HCT116 (cell line): ENCODE measurements at regions not wholly inside any gene's neighbourhood (a gene's known extent, or its start where the extent isn't known, plus 50 kb on each side); places are given as distances from the start of the nearest gene placed in this dataset.

ENCODE experiments used
- ATAC-seq: fragments of 200-7000 bp; cut with Tn5 transposase; 2 replicates; pipeline ENCODE4 v1.9.1; 2020; ENCODE audit warnings: mild to moderate bottlenecking, moderate library complexity
- BruUV-seq: library from RNA; stranded (reverse); fragments of 400-500 nt; replicated peaks from 2 replicates; lab custom pipeline; 2021; lab: Mats Ljungman, UMichigan
- CTCF ChIA-PET: fragments of 300-600 bp; sonication (Branson Sonifier 250); formaldehyde crosslinking; loops from one replicate; lab custom pipeline; 2021; ENCODE audit warnings: antibody characterized with exemption; lab: Charles Lee
- POLR2A ChIA-PET: fragments of 300-600, 350-600 bp; sonication (Branson Sonifier 250); formaldehyde crosslinking; loops from one replicate; lab custom pipeline; 2021; ENCODE audit warnings: antibody characterized with exemption; lab: Charles Lee
- RAD21 ChIA-PET, 2 experiments: fragments of 300-600 bp; sonication (Branson Sonifier 250); formaldehyde crosslinking; loops; one replicate each; lab custom pipeline; 2023; ENCODE audit warnings: low total read pairs in 2 of 2; ENCODE audit not compliant: uncharacterized antibody in 2 of 2, unreplicated experiment in 2 of 2, low non-redundant PET in 1 of 2; lab: Charles Lee
- DNase-seq: peaks from one replicate; pipeline ENCODE4 v3.0.0-alpha.2; 2010; ENCODE audit warnings: low read depth, low spot score
- H2AFZ ChIP-seq: fragments of 200-600 bp; shearing (Covaris generic), sonication (generic); 2 replicates; pipeline ENCODE4 v1.6.1; 2017; ENCODE audit warnings: low read depth, mixed run types, mixed read lengths, antibody characterized with exemption, low read length; ENCODE audit not compliant: poor library complexity, severe bottlenecking
- H3K27ac ChIP-seq: 2 replicates; pipeline ENCODE4 v1.5.1; 2012; ENCODE audit warnings: low read depth, low read length
- H3K27me3 ChIP-seq: fragments of 200-600 bp; sonication (generic); 2 replicates; pipeline ENCODE4 v1.6.1; 2016; ENCODE audit warnings: mixed run types, low read length, mixed read lengths; ENCODE audit not compliant: insufficient read depth
- H3K36me3 ChIP-seq, 2 experiments: fragments of 200-500 bp in 1 of 2; fragments of 200-600 bp in 1 of 2; sonication (Bioruptor generic) in 1 of 2; sonication (generic) in 1 of 2; 2 replicates each; pipeline versions ENCODE4 v1.5.1 to v1.6.1; 2014 to 2016; ENCODE audit warnings: low read length in 2 of 2, inconsistent platforms in 1 of 2, mixed read lengths in 1 of 2, mixed run types in 1 of 2; ENCODE audit not compliant: insufficient read depth in 2 of 2, control insufficient read depth in 1 of 2
- H3K4me1 ChIP-seq, 2 experiments: fragments of 200-600 bp in 1 of 2; sonication (generic) in 1 of 2; 2 replicates each; pipeline versions ENCODE4 v1.5.1 to v1.6.1; 2012 to 2017; ENCODE audit warnings: low read length in 2 of 2, inconsistent platforms in 1 of 2, mild to moderate bottlenecking in 1 of 2, mixed read lengths in 1 of 2, mixed run types in 1 of 2, moderate library complexity in 1 of 2; ENCODE audit not compliant: insufficient read depth in 2 of 2, control insufficient read depth in 1 of 2
- H3K4me2 ChIP-seq: fragments of 200-600 bp; sonication (generic); 2 replicates; pipeline ENCODE4 v1.6.1; 2017; ENCODE audit warnings: mixed run types, low read length, mixed read lengths
- H3K4me3 ChIP-seq, 2 experiments: fragments of 200-600 bp in 1 of 2; sonication (generic) in 1 of 2; replicated peaks in 1 of 2; 2 replicates each; pipeline ENCODE4 v1.5.1; 2011 to 2016; ENCODE audit warnings: low read length in 2 of 2, control low read depth in 1 of 2, low read depth in 1 of 2, mild to moderate bottlenecking in 1 of 2, mixed read lengths in 1 of 2, mixed run types in 1 of 2
- H3K79me2 ChIP-seq: fragments of 200-600 bp; sonication (generic); 2 replicates; pipeline ENCODE4 v1.6.1; 2017; ENCODE audit warnings: mild to moderate bottlenecking, mixed run types, low read length, moderate library complexity, mixed read lengths; ENCODE audit not compliant: insufficient read depth
- H3K9ac ChIP-seq: fragments of 200-600 bp; sonication (generic); 2 replicates; pipeline ENCODE4 v1.6.1; 2016; ENCODE audit warnings: low read length, mixed read lengths
- H3K9me2 ChIP-seq: fragments of 200-600 bp; sonication (generic), shearing (Covaris generic); 2 replicates; pipeline ENCODE4 v1.6.1; 2017; ENCODE audit warnings: mixed run types, mild to moderate bottlenecking, moderate library complexity; ENCODE audit not compliant: insufficient read depth
- H3K9me3 ChIP-seq, 2 experiments: fragments of 200-500 bp in 1 of 2; fragments of 200-600 bp in 1 of 2; sonication (Bioruptor generic) in 1 of 2; sonication (generic) in 1 of 2; 2 replicates each; pipeline ENCODE4 v1.6.1; 2014 to 2017; ENCODE audit warnings: low read length in 2 of 2, mixed read lengths in 2 of 2, inconsistent platforms in 1 of 2, low read depth in 1 of 2, mild to moderate bottlenecking in 1 of 2, mixed run types in 1 of 2, moderate library complexity in 1 of 2; ENCODE audit not compliant: control insufficient read depth in 1 of 2, insufficient read depth in 1 of 2
- H4K20me1 ChIP-seq: fragments of 200-600 bp; sonication (generic), shearing (Covaris generic); 2 replicates; pipeline ENCODE4 v1.6.1; 2017; ENCODE audit warnings: mixed run types, mild to moderate bottlenecking, moderate library complexity; ENCODE audit not compliant: insufficient read depth
- ATF3 ChIP-seq: IDR thresholded peaks from 2 replicates; pipeline ENCODE4 v1.6.1; 2012
- CBX3 ChIP-seq: IDR thresholded peaks from 2 replicates; pipeline ENCODE4 v1.6.1; 2012; ENCODE audit warnings: low read depth
- CEBPB ChIP-seq: IDR thresholded peaks from 2 replicates; pipeline ENCODE4 v1.6.1; 2012; ENCODE audit warnings: low read depth
- CTCF ChIP-seq, 3 experiments: fragments of 200-600 bp in 1 of 3; sonication (generic) in 1 of 3; IDR thresholded peaks in 2 of 3; conservative IDR thresholded peaks in 1 of 3; 2 replicates each; pipeline ENCODE4 v1.5.1; 2012 to 2017; ENCODE audit warnings: low read depth in 2 of 3, low read length in 2 of 3, antibody characterized with exemption in 1 of 3, borderline replicate concordance in 1 of 3, control low read depth in 1 of 3, mild to moderate bottlenecking in 1 of 3, mixed read lengths in 1 of 3, mixed run types in 1 of 3, moderate library complexity in 1 of 3; ENCODE audit not compliant: insufficient read depth in 1 of 3
- EGR1 ChIP-seq: IDR thresholded peaks from 2 replicates; pipeline ENCODE4 v1.6.1; 2012; ENCODE audit warnings: low read depth
- ELF1 ChIP-seq: IDR thresholded peaks from 2 replicates; pipeline ENCODE4 v1.6.1; 2012; ENCODE audit warnings: low read depth, borderline replicate concordance
- EZH2 ChIP-seq: fragments of 200-600 bp; sonication (generic); IDR thresholded peaks from 2 replicates; pipeline ENCODE4 v1.6.1; 2017; ENCODE audit warnings: antibody characterized with exemption, mixed run types
- EZH2phosphoT487 ChIP-seq: fragments of 200-600 bp; IDR thresholded peaks from 2 replicates; pipeline ENCODE4 v1.6.1; 2018; ENCODE audit warnings: antibody characterized with exemption, borderline replicate concordance
- FOSL1 ChIP-seq: IDR thresholded peaks from 2 replicates; pipeline ENCODE4 v1.6.1; 2012; ENCODE audit warnings: low read depth
- JUND ChIP-seq: IDR thresholded peaks from 2 replicates; pipeline ENCODE4 v1.6.1; 2012
- MAX ChIP-seq: IDR thresholded peaks from 2 replicates; pipeline ENCODE4 v1.6.1; 2012
- RAD21 ChIP-seq: IDR thresholded peaks from 2 replicates; pipeline ENCODE4 v1.6.1; 2012; ENCODE audit warnings: low read depth, mild to moderate bottlenecking
- REST ChIP-seq: IDR thresholded peaks from 2 replicates; pipeline ENCODE4 v1.6.1; 2012; ENCODE audit warnings: low read depth
- SP1 ChIP-seq: IDR thresholded peaks from 2 replicates; pipeline ENCODE4 v1.6.1; 2012; ENCODE audit warnings: low read depth
- SRF ChIP-seq: IDR thresholded peaks from 2 replicates; pipeline ENCODE4 v1.6.1; 2012; ENCODE audit warnings: low read depth
- TCF7L2 ChIP-seq: IDR thresholded peaks from 2 replicates; pipeline ENCODE4 v1.7.0; 2011; ENCODE audit warnings: borderline replicate concordance, inconsistent platforms; ENCODE audit not compliant: insufficient read depth, insufficient read length; ENCODE audit errors: extremely low read depth
- YY1 ChIP-seq: IDR thresholded peaks from 2 replicates; pipeline ENCODE4 v1.6.1; 2011; ENCODE audit warnings: low read length, low read depth, moderate library complexity, mild to moderate bottlenecking; ENCODE audit not compliant: insufficient replicate concordance; ENCODE audit errors: extremely low read depth
- ZFX ChIP-seq: fragments of 450-650 bp; IDR thresholded peaks from 2 replicates; pipeline ENCODE4 v1.6.1; 2017
- ZNF274 ChIP-seq: fragments of 200-500 bp; sonication (Bioruptor generic); IDR thresholded peaks from 2 replicates; pipeline ENCODE4 v1.6.1; 2014; ENCODE audit warnings: mild to moderate bottlenecking, low read depth, low read length, inconsistent platforms
- intact Hi-C: fragments of 100-400 bp; cut with micrococcal nuclease; formaldehyde crosslinking; loops from 2 replicates; pipeline ENCODE4 v1.10.0; 2022

- no peak overlapping the region for H3K4me3 ChIP-seq
- ChIA-PET RAD21 (no interaction called here), CTCF (no interaction called here), POLR2A (no interaction called here)
- no peak for TF ChIP-seq REST
- TF ChIP-seq EZH2phosphoT487: no peak
- no peak for TF ChIP-seq SP1
- no peak for TF ChIP-seq YY1
- no peak for TF ChIP-seq JUND
- TF ChIP-seq EZH2: no peak
- TF ChIP-seq ATF3: no peak
- TF ChIP-seq CBX3: no peak
- TF ChIP-seq CTCF (IDR thresholded peaks at IDR 0.05 in 2 of 3, conservative IDR thresholded peaks at IDR 0.05 in 1 of 3; ENCODE audit: borderline replicate concordance in 1 of 3, insufficient read depth in 1 of 3, low read depth in 2 of 3, low read length in 2 of 3): no peak
- TF ChIP-seq EGR1: no peak
- no peak for TF ChIP-seq TCF7L2
- TF ChIP-seq ZFX: no peak
- TF ChIP-seq SRF: no peak
- TF ChIP-seq MAX: no peak
- no peak for TF ChIP-seq CEBPB
- TF ChIP-seq FOSL1: no peak
- TF ChIP-seq RAD21: no peak
- no peak for TF ChIP-seq ELF1
- no peak for TF ChIP-seq ZNF274
- DNase-seq (no peak), ATAC-seq (no peak)
- H3K4me2 ChIP-seq: no peak overlapping the region
- no peak overlapping the region for H3K27ac ChIP-seq
- no peaks in the 10 kb centered on the region for H3K79me2 ChIP-seq
- H3K4me1 ChIP-seq: peaks cover 4 to 18% of the 10 kb centered on the region in 2 experiments; a peak in 3 of 4 replicates
- H4K20me1 ChIP-seq: no peaks in the 10 kb centered on the region
- H3K9ac ChIP-seq: no peak overlapping the region
- no TSS peak for BruUV-seq
- no peaks in the 10 kb centered on the region for H3K9me3 ChIP-seq
- H3K36me3 ChIP-seq: no peaks in the 10 kb centered on the region
- intact Hi-C loops: no loop called here
- no peaks in the 10 kb centered on the region for H3K27me3 ChIP-seq
- no peak overlapping the region for H2AFZ ChIP-seq
- no peaks in the 10 kb centered on the region for H3K9me2 ChIP-seq
These were observed 432.7 kb downstream of the IRS1 start for GRCh38 chr2:226366920-226367319.
